ENCODE measurements at regions not wholly inside any gene's neighbourhood (a gene's known extent, or its start where the extent isn't known, plus 50 kb on each side); places are given as distances from the start of the nearest gene placed in this dataset.

- intact Hi-C loops (cut with DNase I): no loop called here
These were observed 475.2 kb upstream of the EPHA7 start for GRCh38 chr6:93894521-93894920.

GRCh38 chr6:93889713-93890112 lies 470.4 kb upstream of the EPHA7 start:
- no peak for DNase-seq
- Histone ChIP-seq H3K36me3 (no peaks in the 10 kb centered on the region), H3K9ac (ENCODE audit: low read depth in 2 of 2, low read length in 2 of 2) (no peak overlapping the region), H3K27ac (no peak overlapping the region), H3K9me3 (no peaks in the 10 kb centered on the region), H3K27me3 (no peaks in the 10 kb centered on the region), H3K4me3 (no peak overlapping the region), H3K4me1 (no peaks in the 10 kb centered on the region)
- TF ChIP-seq CTCF (IDR thresholded peaks at IDR 0.05): no peak
- intact Hi-C loops (cut with DNase I): no loop called here

More at GRCh38 chr6:93894521-93894920, 475.2 kb upstream of the EPHA7 start:
- Histone ChIP-seq H3K4me3 (no peak overlapping the region), H3K27ac (no peak overlapping the region), H3K9me3 (no peaks in the 10 kb centered on the region), H3K36me3 (no peaks in the 10 kb centered on the region), H3K4me1 (no peaks in the 10 kb centered on the region), H3K27me3 (no peaks in the 10 kb centered on the region), H3K9ac (ENCODE audit: low read depth in 2 of 2, low read length in 2 of 2) (no peak overlapping the region)
- TF ChIP-seq CTCF (IDR thresholded peaks at IDR 0.05): no peak
- no peak for DNase-seq

GRCh38 chr6:93886416-93886815 lies 467.1 kb upstream of the EPHA7 start:
- no peaks in the 10 kb centered on the region for H3K27me3 ChIP-seq
- no peak overlapping the region for H3K27ac ChIP-seq
- H3K4me1 ChIP-seq: no peaks in the 10 kb centered on the region
- intact Hi-C loops (cut with DNase I): no loop called here
- H3K9me3 ChIP-seq: no peaks in the 10 kb centered on the region
- no peaks in the 10 kb centered on the region for H3K36me3 ChIP-seq
- no peak overlapping the region for H3K9ac ChIP-seq (ENCODE audit: low read depth in 2 of 2, low read length in 2 of 2)
- H3K4me3 ChIP-seq: no peak overlapping the region
- no peak for DNase-seq
- no peak for TF ChIP-seq CTCF (IDR thresholded peaks at IDR 0.05)

GRCh38 chr6:93859971-93860370 lies 440.6 kb upstream of the EPHA7 start:
- H3K36me3 ChIP-seq: no peaks in the 10 kb centered on the region
- no peak overlapping the region for H3K27ac ChIP-seq
- no peak for DNase-seq
- no peaks in the 10 kb centered on the region for H3K4me1 ChIP-seq
- intact Hi-C loops (cut with DNase I): no loop called here
- no peaks in the 10 kb centered on the region for H3K9me3 ChIP-seq
- no peak overlapping the region for H3K4me3 ChIP-seq
- no peak for TF ChIP-seq CTCF (IDR thresholded peaks at IDR 0.05)
- H3K9ac ChIP-seq (ENCODE audit: low read depth in 2 of 2, low read length in 2 of 2): no peak overlapping the region
- H3K27me3 ChIP-seq: no peaks in the 10 kb centered on the region

GRCh38 chr6:93858213-93858612 lies 438.9 kb upstream of the EPHA7 start:
- Histone ChIP-seq H3K9ac (ENCODE audit: low read depth in 2 of 2, low read length in 2 of 2) (no peak overlapping the region), H3K4me1 (no peaks in the 10 kb centered on the region), H3K36me3 (no peaks in the 10 kb centered on the region), H3K9me3 (no peaks in the 10 kb centered on the region), H3K27me3 (no peaks in the 10 kb centered on the region), H3K4me3 (no peak overlapping the region), H3K27ac (no peak overlapping the region)
- no peak for TF ChIP-seq CTCF (IDR thresholded peaks at IDR 0.05)
- DNase-seq: no peak
- intact Hi-C loops (cut with DNase I): no loop called here

GRCh38 chr6:93849857-93850256 lies 430.5 kb upstream of the EPHA7 start:
- Histone ChIP-seq H3K9me3 (no peaks in the 10 kb centered on the region), H3K27me3 (no peaks in the 10 kb centered on the region), H3K4me1 (no peaks in the 10 kb centered on the region), H3K27ac (no peak overlapping the region), H3K4me3 (no peak overlapping the region), H3K9ac (ENCODE audit: low read depth in 2 of 2, low read length in 2 of 2) (no peak overlapping the region), H3K36me3 (no peaks in the 10 kb centered on the region)
- no peak for TF ChIP-seq CTCF (IDR thresholded peaks at IDR 0.05)
- intact Hi-C loops (cut with DNase I): no loop called here
- DNase-seq: no peak
